HuH-7 (cell line): ENCODE measurements at regions not wholly inside any gene's neighbourhood (a gene's known extent, or its start where the extent isn't known, plus 50 kb on each side); places are given as distances from the start of the nearest gene placed in this dataset.
"Not testable (repeated sequence)": the region's sequence is repeated elsewhere in the genome, so short reads cannot be mapped to it uniquely, and the experiment has no call there.

Experiments
- DNase-seq: peaks from one replicate; pipeline ENCODE4 v3.0.0; 2011; ENCODE audit warnings: low spot score

GRCh38 chr10:42187501-42188195, 450.7 kb downstream of the ZNF33B start:
- DNase-seq: not testable (repeated sequence)

- not testable (repeated sequence) for DNase-seq
Measured at GRCh38 chr10:42177793-42178689, 460.3 kb downstream of the ZNF33B start.

DNA sequence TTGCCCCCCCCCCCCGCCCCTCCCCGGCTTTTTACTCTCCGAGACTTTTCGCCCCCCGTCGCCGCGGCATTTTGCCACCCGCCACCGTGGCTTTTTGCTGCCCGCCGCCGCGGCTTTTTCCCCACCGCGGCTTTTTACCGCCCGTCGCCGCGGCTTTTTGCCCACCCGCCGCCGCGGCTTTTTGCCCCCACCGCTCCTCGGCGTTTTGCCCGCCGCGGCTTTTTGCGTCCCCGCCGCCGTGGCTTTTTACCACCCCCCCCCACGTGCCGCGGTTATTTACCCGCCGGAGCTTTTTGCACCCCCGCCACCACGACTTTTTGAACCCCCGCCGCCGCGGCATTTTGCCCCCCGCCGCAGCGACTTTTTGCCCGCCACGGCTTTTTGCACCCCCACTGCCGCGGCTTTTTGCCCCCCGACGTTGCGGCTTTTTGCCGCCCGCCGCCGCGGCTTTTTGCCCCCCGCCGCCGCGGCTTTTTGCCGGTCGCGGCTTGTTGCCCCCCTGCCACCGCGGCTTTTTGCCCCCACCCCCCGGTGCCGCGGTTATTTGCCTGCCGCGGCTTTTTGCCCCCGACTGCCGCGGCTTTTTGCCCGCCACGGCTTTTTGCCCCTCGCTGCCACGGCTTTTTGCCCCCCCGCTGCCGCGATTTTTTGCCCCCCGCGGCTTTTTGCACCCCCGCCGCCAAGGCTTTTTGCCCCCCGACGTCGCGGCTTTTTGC, 461.1 kb downstream of the ZNF33B start:
- no peak for DNase-seq

DNA sequence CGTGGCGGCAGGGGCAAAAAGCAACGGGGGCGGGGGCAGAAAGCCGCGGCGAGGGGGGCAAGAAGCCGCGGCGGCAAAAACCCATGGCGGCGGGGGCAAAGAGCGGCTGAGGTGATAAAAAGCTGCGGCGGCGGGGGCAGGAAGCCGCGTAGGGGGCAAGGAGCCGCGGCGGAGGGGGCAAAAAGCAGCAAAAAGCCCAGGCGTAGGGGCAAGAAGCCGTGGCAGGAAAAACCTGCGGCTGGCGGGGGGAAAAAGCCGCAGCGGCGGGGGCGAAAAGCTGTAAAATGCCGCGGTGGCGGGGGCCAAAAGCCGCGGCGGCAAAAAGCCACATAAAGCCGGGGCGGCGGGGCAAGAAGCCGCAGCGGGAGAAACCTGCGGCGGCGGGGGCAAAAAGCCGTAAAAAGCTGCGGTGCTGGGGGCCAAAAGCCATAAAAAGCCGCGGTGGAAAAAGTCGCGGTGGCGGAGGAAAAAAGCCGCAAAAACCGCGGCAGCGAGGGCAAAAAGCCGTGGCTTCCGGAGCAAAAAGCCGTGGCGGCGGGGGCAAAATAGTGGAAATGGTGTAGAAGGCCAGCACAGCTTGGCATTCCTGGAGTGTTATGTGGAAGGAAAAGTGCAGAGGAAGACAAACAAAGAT, 487.8 kb downstream of the ZNF33B start:
- DNase-seq: no peak

DNA sequence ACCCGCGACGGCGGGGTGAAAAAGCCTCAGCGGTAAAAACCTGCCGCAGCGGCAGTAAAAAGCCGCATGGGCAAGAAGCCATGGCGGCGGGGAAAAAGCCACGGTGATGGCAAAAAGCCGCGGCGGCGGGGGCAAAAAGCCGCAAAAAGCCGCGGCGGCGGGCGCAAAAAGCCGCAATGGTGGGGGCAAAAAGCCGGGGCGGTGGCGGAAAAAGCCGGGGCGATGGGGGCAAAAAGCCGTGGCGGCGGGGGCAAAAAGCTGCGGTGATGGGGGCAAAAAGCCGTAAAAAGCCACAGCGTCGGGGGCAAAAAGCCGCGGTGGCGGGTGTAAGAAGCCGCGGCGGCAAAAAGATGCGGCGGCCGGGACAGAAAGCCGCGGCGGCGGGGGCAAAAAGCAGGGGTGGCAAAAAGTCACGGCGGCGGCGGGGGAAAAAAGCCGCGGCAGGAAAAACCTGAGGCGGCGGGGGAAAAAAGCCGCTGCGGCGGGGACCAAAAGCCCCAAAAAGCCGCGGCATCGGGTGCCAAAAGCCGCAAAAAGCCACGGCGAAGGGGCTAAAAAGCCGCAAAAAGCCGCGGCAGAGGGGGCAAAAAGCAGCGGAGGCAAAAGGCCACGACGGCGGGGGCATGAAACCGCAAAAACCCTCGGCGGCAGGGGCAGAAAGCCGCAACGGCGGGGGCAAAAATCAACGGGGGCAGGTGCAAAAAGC, 488.5 kb downstream of the ZNF33B start:
- no peak for DNase-seq

DNA sequence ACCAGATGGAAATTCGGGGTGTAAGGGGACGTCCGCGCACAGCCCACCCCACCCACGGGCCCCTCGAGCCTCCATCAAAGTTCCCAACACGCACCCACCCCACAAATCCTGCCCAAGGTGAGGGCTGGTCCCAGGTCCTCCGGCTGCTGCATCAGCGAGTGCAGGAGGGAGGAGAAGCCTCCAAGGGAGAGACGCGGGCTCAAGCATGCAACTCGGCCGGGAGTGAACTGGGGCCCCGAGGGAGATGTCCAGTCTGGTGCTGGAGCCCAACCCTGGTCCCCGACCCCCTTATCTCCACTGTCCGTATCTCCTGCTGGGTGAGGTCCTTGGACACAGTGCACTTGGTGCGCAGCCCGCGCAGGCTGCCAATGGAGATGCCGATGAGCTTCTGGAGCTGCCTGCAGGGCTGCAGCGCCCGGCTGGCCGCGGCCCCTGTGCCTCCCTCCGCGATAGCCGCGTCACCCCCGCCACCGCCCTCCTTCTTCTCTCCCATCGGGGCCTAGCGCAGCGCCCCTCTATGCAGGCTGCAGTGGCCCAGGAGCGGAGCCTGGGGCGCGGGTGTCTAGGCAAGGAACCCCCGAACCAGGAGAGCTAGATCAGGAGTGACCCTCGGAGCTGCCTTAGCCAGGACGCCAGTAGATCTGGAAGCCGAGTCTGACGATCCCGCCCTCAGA, 489.2 kb downstream of the ZNF33B start:
- no peak for DNase-seq

DNA sequence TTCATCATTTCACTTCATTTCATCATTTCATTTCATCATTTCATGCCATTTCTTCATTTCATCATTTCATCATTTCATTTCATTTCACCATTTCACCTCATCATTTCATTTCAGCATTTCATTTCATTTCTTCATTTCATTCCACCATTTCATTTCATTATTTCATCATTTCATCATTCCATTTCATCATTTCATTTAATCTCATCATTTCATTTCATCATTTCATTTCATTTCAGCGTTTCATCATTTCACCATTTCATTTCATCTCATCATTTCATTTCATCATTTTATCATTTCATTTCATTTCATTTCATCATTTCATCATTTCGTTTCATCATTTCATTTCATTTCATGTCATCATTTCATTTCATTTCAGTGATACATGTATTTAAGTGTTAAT, 492.2 kb downstream of the ZNF33B start:
- not testable (repeated sequence) for DNase-seq

- not testable (repeated sequence) for DNase-seq
Measured at GRCh38 chr10:42138023-42138422, 500.3 kb downstream of the ZNF33B start.

GRCh38 chr10:42113158-42113450, 525.3 kb downstream of the ZNF33B start:
- DNase-seq: no peak

GRCh38 chr10:42112331-42113157, 525.8 kb downstream of the ZNF33B start:
- DNase-seq: no peak

DNA sequence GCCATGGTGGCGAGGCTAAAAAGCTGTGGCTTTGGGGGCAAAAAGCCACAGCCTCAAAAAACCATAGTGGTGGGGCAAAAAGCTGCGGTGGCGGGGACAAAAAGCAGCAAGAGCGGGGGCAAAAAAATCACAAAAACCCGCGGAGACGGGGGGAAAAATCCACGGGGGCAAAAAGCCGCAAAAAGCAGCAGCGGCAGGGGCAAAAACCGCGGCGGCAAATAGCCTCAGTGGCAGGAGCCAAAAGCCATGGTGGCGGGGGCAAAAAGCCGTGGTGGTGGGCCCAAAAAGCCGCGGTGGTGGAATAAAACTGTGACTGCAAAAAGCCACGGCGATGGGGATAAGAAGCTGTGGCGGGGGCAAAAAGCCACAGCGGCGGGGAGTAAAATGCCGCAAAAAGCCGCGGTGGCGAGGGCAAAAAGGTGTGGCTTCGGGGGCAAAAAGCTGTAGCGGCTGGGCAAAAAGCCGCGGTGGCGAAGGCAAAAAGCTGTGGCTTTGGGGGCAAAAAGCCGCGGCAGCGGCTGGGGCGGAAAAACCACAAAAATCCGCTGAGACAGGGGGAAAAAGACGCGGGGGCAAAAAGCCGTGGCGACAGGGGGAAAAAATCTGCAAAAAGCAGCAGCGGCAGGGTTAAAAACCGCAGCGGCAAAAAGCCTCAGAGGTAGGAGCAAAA, 526.6 kb downstream of the ZNF33B start:
- DNase-seq: no peak

DNA sequence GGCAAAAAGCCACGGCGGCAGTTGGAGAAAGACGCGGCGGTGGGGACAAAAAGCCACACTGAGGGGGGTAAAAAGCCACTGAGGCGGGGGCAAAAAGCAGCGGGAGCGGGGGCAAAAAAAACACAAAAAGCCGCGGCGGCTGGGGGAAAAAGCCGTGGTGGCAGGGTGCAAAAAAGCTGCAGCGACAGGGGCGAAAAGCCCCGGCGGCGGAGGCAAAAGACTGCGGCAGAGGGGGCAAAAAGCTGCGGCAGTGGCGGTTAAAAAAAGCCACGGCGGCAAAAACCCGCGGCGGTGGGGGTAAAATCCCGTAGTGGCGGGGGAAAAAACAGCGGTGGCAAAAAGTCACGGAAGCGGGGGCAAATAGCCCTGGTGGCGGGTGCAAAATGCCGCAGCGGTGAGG, 527.3 kb downstream of the ZNF33B start:
- DNase-seq: no peak
